Activated CD4-positive, alpha-beta T cell treated with anti-CD3 and anti-CD28 coated beads for 24 hours (primary cell): ENCODE measurements at regions not wholly inside any gene's neighbourhood (a gene's known extent, or its start where the extent isn't known, plus 50 kb on each side); places are given as distances from the start of the nearest gene placed in this dataset.

Source experiments
- DNase-seq, 2 donors: peaks; one replicate each; pipeline ENCODE4 v3.0.0-alpha.2; 2020; ENCODE audit warnings: low read depth in 2 of 2

GRCh38 chr6:168909288-168909687, 344.4 kb downstream of the THBS2 start:
- DNase-seq = no peak

GRCh38 chr6:168908887-168909286, 344.8 kb downstream of the THBS2 start:
- DNase-seq = no peak

- DNase-seq = no peak
Observed at GRCh38 chr6:168908166-168908565, 345.5 kb downstream of the THBS2 start.

GRCh38 chr6:168906391-168906790, 347.3 kb downstream of the THBS2 start:
- no peak for DNase-seq

- DNase-seq = no peak
Observed at GRCh38 chr6:168905451-168906090, 348.1 kb downstream of the THBS2 start.

- DNase-seq = no peak
Observed at GRCh38 chr6:168903613-168904345, 349.9 kb downstream of the THBS2 start.

GRCh38 chr6:168902075-168902474, 351.6 kb downstream of the THBS2 start:
- DNase-seq = no peak

- DNase-seq = no peak
Observed at GRCh38 chr6:168901076-168901475, 352.6 kb downstream of the THBS2 start.

GRCh38 chr6:168896321-168896720, 357.3 kb downstream of the THBS2 start:
- no peak for DNase-seq

GRCh38 chr6:168895102-168895812, 358.4 kb downstream of the THBS2 start:
- peak; percentile 67 to 74 for DNase-seq

- no peak for DNase-seq
Observed at GRCh38 chr6:168892031-168892430, 361.6 kb downstream of the THBS2 start.

- no peak for DNase-seq
Observed at GRCh38 chr6:168890981-168891365, 362.7 kb downstream of the THBS2 start.

GRCh38 chr6:168890306-168890980, 363.2 kb downstream of the THBS2 start:
- DNase-seq = no peak

- no peak for DNase-seq
Observed at GRCh38 chr6:168888786-168889345, 364.8 kb downstream of the THBS2 start.

GRCh38 chr6:168888102-168888501, 365.5 kb downstream of the THBS2 start:
- no peak for DNase-seq

- no peak for DNase-seq
Observed at GRCh38 chr6:168887621-168888020, 366.0 kb downstream of the THBS2 start.

GRCh38 chr6:168886964-168887363, 366.7 kb downstream of the THBS2 start:
- no peak for DNase-seq

GRCh38 chr6:168885751-168886742, 367.6 kb downstream of the THBS2 start:
- no peak for DNase-seq

GRCh38 chr6:168885196-168885595, 368.4 kb downstream of the THBS2 start:
- no peak for DNase-seq

- DNase-seq = peak; percentile 66 to 70
Observed at GRCh38 chr6:168884646-168885086, 369.0 kb downstream of the THBS2 start.
